Neuronal stem cell (in vitro differentiated cells): ENCODE measurements at regions not wholly inside any gene's neighbourhood (a gene's known extent, or its start where the extent isn't known, plus 50 kb on each side); places are given as distances from the start of the nearest gene placed in this dataset.

Experiments used
- DNase-seq: peaks from one replicate; pipeline ENCODE4 v3.0.0-alpha.2; 2013; ENCODE audit warnings: low spot score
- H2AFZ ChIP-seq: one replicate; pipeline ENCODE4 v1.6.1; 2013; ENCODE audit warnings: mild to moderate bottlenecking, low read length, inconsistent platforms
- H2AK5ac ChIP-seq: 2 replicates; pipeline ENCODE4 v1.6.1; 2013; ENCODE audit warnings: low read depth, mild to moderate bottlenecking, inconsistent platforms, low read length, moderate library complexity, mixed read lengths
- H2BK120ac ChIP-seq: 2 replicates; pipeline ENCODE4 v1.6.1; 2013; ENCODE audit warnings: low read depth, mild to moderate bottlenecking, inconsistent platforms, low read length, moderate library complexity, mixed read lengths
- H2BK12ac ChIP-seq: one replicate; pipeline ENCODE4 v1.6.1; 2013; ENCODE audit warnings: low read length, inconsistent platforms
- H2BK15ac ChIP-seq: 2 replicates; pipeline ENCODE4 v1.6.1; 2013; ENCODE audit warnings: mild to moderate bottlenecking, low read length, inconsistent platforms, mixed read lengths
- H2BK5ac ChIP-seq: one replicate; pipeline ENCODE4 v1.6.1; 2013; ENCODE audit warnings: inconsistent platforms, mild to moderate bottlenecking, low read length, moderate library complexity
- H3K14ac ChIP-seq: one replicate; pipeline ENCODE4 v1.6.1; 2013; ENCODE audit warnings: low read length, inconsistent platforms
- H3K18ac ChIP-seq: 2 replicates; pipeline ENCODE4 v1.6.1; 2013; ENCODE audit warnings: low read length, inconsistent platforms
- H3K23ac ChIP-seq: 2 replicates; pipeline ENCODE4 v1.6.1; 2013; ENCODE audit warnings: low read depth, mild to moderate bottlenecking, mixed read lengths, low read length, inconsistent platforms; ENCODE audit not compliant: poor library complexity
- H3K27ac ChIP-seq: replicated peaks from 3 replicates; pipeline ENCODE4 v1.5.1; 2013; ENCODE audit warnings: low read length, inconsistent platforms
- H3K27me3 ChIP-seq, 3 experiments: 2 replicates each; pipeline ENCODE4 v1.6.1; 2013; ENCODE audit warnings: low read length in 3 of 3, mild to moderate bottlenecking in 2 of 3, inconsistent platforms in 1 of 3, low read depth in 1 of 3, mixed read lengths in 1 of 3, moderate library complexity in 1 of 3; ENCODE audit not compliant: control insufficient read depth in 3 of 3, insufficient read depth in 3 of 3
- H3K36me3 ChIP-seq, 2 donors: replicated peaks in 1 of 2; 2 replicates each; pipeline ENCODE4 v1.6.1; 2013; ENCODE audit warnings: low read length in 2 of 2; ENCODE audit not compliant: control insufficient read depth in 2 of 2, insufficient read depth in 2 of 2
- H3K4ac ChIP-seq: 2 replicates; pipeline ENCODE4 v1.6.1; 2013; ENCODE audit warnings: inconsistent platforms, mild to moderate bottlenecking, low read length, moderate library complexity
- H3K4me1 ChIP-seq, 2 donors: 1 replicate in 1 of 2; 2 replicates in 1 of 2; pipeline ENCODE4 v1.6.1; 2013; ENCODE audit warnings: low read length in 2 of 2, low read depth in 1 of 2; ENCODE audit not compliant: control insufficient read depth in 2 of 2, insufficient read depth in 1 of 2
- H3K4me2 ChIP-seq: one replicate; pipeline ENCODE4 v1.6.1; 2013; ENCODE audit warnings: mild to moderate bottlenecking, low read length, inconsistent platforms; ENCODE audit not compliant: insufficient read depth, poor library complexity, severe bottlenecking
- H3K4me3 ChIP-seq, 2 donors: 2 replicates each; pipeline ENCODE4 v1.5.1; 2013; ENCODE audit warnings: low read length in 2 of 2, mild to moderate bottlenecking in 2 of 2, inconsistent platforms in 1 of 2, moderate library complexity in 1 of 2
- H3K79me1 ChIP-seq: one replicate; pipeline ENCODE4 v1.6.1; 2013; ENCODE audit warnings: low read depth, mild to moderate bottlenecking, inconsistent platforms, low read length, moderate library complexity
- H3K9ac ChIP-seq: one replicate; pipeline ENCODE4 v1.6.1; 2013; ENCODE audit warnings: mild to moderate bottlenecking, low read depth, low read length, inconsistent platforms; ENCODE audit not compliant: poor library complexity
- H3K9me3 ChIP-seq, 2 donors: replicated peaks in 1 of 2; 2 replicates each; pipeline versions ENCODE3 to v1.6.1; 2013; ENCODE audit warnings: low read length in 2 of 2, mild to moderate bottlenecking in 2 of 2, inconsistent platforms in 1 of 2, low read depth in 1 of 2, mixed read lengths in 1 of 2, moderate library complexity in 1 of 2; ENCODE audit not compliant: control insufficient read depth in 2 of 2, insufficient read depth in 1 of 2
- H4K8ac ChIP-seq: one replicate; pipeline ENCODE4 v1.6.1; 2013; ENCODE audit warnings: low read depth, mild to moderate bottlenecking, inconsistent platforms, low read length, moderate library complexity
- H4K91ac ChIP-seq: one replicate; pipeline ENCODE4 v1.6.1; 2013; ENCODE audit warnings: low read length, low read depth, mild to moderate bottlenecking, inconsistent platforms; ENCODE audit not compliant: poor library complexity
- WGBS, 2 donors: extraction: QIAGEN DNeasy Blood & Tissue Kit; methylation state at CpG; one replicate each; pipeline ENCODE4 v1.1.7; 2013; ENCODE audit warnings: missing lambda C conversion rate in 2 of 2, mixed read lengths in 1 of 2; ENCODE audit not compliant: insufficient read length in 2 of 2, insufficient replicate concordance in 1 of 2; ENCODE audit errors: extremely low coverage in 2 of 2; 5-methylcytosine and 5-hydroxymethylcytosine counted together

- H2BK12ac ChIP-seq, result no peak overlapping the region
- H4K8ac ChIP-seq, result no peak overlapping the region
- no peak overlapping the region for H3K18ac ChIP-seq
- no peak overlapping the region for H2BK15ac ChIP-seq
- H3K14ac ChIP-seq, result no peak overlapping the region
- no peak overlapping the region for H3K4ac ChIP-seq
- no peaks in the 10 kb centered on the region for H3K27me3 ChIP-seq
- no peak overlapping the region for H2AFZ ChIP-seq
- no peaks in the 10 kb centered on the region for H3K36me3 ChIP-seq
- H3K4me1 ChIP-seq, result no peaks in the 10 kb centered on the region
- H3K9ac ChIP-seq, result no peak overlapping the region
- no peak overlapping the region for H3K4me2 ChIP-seq
- H2AK5ac ChIP-seq, result no peak overlapping the region
- H3K4me3 ChIP-seq, result no peak overlapping the region
- H3K9me3 ChIP-seq, result no peaks in the 10 kb centered on the region
- no peak overlapping the region for H4K91ac ChIP-seq
- no peaks in the 10 kb centered on the region for H3K79me1 ChIP-seq
- H2BK5ac ChIP-seq, result no peak overlapping the region
- WGBS, 2 donors, result no CpG with 5 or more reads among the region's 2 CpGs
- no peak for DNase-seq
- no peak overlapping the region for H3K23ac ChIP-seq
- H3K27ac ChIP-seq, result no peak overlapping the region
- H2BK120ac ChIP-seq, result no peak overlapping the region
Observed at GRCh38 chr7:17549406-17549805, 251.0 kb downstream of the AHR start.

- Histone ChIP-seq H3K14ac (no peak overlapping the region), H3K36me3 (no peaks in the 10 kb centered on the region), H4K8ac (no peak overlapping the region), H3K9ac (no peak overlapping the region), H2AFZ (no peak overlapping the region), H4K91ac (no peak overlapping the region), H3K4me3 (peak overlapping the region in 1 of 2 donors; percentile 51), H3K18ac (no peak overlapping the region), H3K4ac (no peak overlapping the region), H3K9me3 (no peaks in the 10 kb centered on the region), H3K27me3 (no peaks in the 10 kb centered on the region), H2BK5ac (no peak overlapping the region), H2BK120ac (no peak overlapping the region), H2AK5ac (no peak overlapping the region), H2BK15ac (no peak overlapping the region), H3K27ac (no peak overlapping the region), H3K23ac (no peak overlapping the region), H3K4me1 (no peaks in the 10 kb centered on the region), H2BK12ac (no peak overlapping the region), H3K4me2 (no peak overlapping the region), H3K79me1 (no peaks in the 10 kb centered on the region)
- no CpG with 5 or more reads among the region's 6 CpGs for WGBS, 2 donors
- DNase-seq, result no peak
Observed at GRCh38 chr7:17552373-17552772, 253.9 kb downstream of the AHR start.

DNA sequence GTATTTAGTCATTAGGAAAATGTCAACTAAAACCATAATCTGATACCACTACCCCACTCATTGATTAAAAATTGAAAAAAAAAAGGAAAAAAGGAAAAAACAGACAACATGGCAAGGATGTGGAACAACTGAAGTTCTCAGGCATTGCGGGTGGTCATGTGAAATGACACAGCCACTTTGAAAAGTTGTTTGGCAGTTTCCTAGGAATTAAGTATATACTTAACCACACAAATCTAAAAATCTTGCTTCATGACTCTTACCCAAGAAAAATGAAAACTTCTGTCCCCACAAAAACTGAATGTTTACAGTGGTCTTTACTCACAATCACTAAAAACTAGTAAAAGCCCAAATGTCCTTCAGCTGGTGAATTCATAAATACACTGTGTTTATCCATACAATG lies 254.5 kb downstream of the AHR start:
- H3K27ac ChIP-seq, result no peak overlapping the region
- no peaks in the 10 kb centered on the region for H3K79me1 ChIP-seq
- no peak overlapping the region for H2BK5ac ChIP-seq
- H3K4me3 ChIP-seq, result no peak overlapping the region
- no peaks in the 10 kb centered on the region for H3K27me3 ChIP-seq
- no peak overlapping the region for H4K8ac ChIP-seq
- H2AFZ ChIP-seq, result no peak overlapping the region
- WGBS, 2 donors, result no CpG with 5 or more reads among the region's 1 CpG
- H3K18ac ChIP-seq, result no peak overlapping the region
- no peak overlapping the region for H3K14ac ChIP-seq
- no peak overlapping the region for H4K91ac ChIP-seq
- no peak for DNase-seq
- no peak overlapping the region for H3K4me2 ChIP-seq
- H2BK15ac ChIP-seq, result no peak overlapping the region
- H2BK120ac ChIP-seq, result no peak overlapping the region
- H2AK5ac ChIP-seq, result no peak overlapping the region
- no peaks in the 10 kb centered on the region for H3K9me3 ChIP-seq
- no peak overlapping the region for H3K23ac ChIP-seq
- no peak overlapping the region for H2BK12ac ChIP-seq
- H3K9ac ChIP-seq, result no peak overlapping the region
- H3K4me1 ChIP-seq, result no peaks in the 10 kb centered on the region
- no peak overlapping the region for H3K4ac ChIP-seq
- no peaks in the 10 kb centered on the region for H3K36me3 ChIP-seq

DNA sequence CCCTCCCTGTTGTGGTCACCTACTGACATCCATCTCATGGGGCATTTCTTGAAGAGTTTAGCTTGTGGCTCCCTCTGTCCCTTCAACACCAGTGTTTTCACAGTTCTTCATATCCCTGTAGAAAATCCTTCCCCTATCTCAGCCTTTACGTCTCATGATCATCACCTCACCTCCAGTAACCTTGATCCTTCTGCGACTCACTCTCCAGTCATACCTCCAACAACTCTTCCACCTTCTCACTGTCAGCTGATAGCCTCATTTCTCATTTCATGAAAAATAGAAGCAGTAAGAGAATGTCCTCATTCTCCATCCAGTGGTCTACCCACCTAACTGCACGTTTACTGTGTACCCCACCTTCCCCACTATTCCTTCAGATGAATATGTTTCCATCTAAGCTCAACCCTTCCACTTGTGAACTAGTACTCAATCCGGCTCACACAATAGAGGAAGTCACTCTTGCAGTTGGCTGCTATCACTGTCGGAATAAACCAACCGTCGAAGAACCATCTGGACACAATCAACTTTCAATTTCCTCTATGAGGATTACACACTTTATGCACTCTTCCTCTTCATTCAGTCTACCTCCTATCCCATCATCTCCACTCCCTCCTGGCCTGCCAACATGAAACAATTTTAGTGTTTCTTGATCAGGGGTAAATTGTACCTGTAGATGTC lies 256.0 kb downstream of the AHR start:
- H2BK15ac ChIP-seq, result no peak overlapping the region

More for the DNA sequence above, 256.0 kb downstream of the AHR start:
- Histone ChIP-seq H3K23ac (no peak overlapping the region), H3K4me2 (no peak overlapping the region), H4K91ac (no peak overlapping the region), H3K4ac (no peak overlapping the region), H3K27me3 (no peaks in the 10 kb centered on the region), H2BK120ac (no peak overlapping the region), H2AK5ac (no peak overlapping the region), H3K9ac (no peak overlapping the region), H3K18ac (no peak overlapping the region), H3K27ac (no peak overlapping the region), H3K36me3 (no peaks in the 10 kb centered on the region), H3K9me3 (no peaks in the 10 kb centered on the region), H2AFZ (no peak overlapping the region), H3K79me1 (no peaks in the 10 kb centered on the region), H3K14ac (no peak overlapping the region), H3K4me3 (no peak overlapping the region), H2BK5ac (no peak overlapping the region), H2BK12ac (no peak overlapping the region), H4K8ac (no peak overlapping the region), H3K4me1 (no peaks in the 10 kb centered on the region)
- WGBS, 2 donors, result no CpG with 5 or more reads among the region's 7 CpGs
- DNase-seq, result no peak
